Dedifferentiated amniotic fluid mesenchymal stem cell (primary cell): ENCODE measurements at regions not wholly inside any gene's neighbourhood (a gene's known extent, or its start where the extent isn't known, plus 50 kb on each side); places are given as distances from the start of the nearest gene placed in this dataset.
"Not testable (repeated sequence)": the region's sequence is repeated elsewhere in the genome, so short reads cannot be mapped to it uniquely, and the experiment has no call there.

ENCODE experiments used
- DNase-seq: peaks from one replicate; pipeline ENCODE4 v3.0.0-alpha.2; 2016; ENCODE audit errors: extremely low spot score

GRCh38 chrX:140337263-140337662, 167.6 kb downstream of the SOX3 start:
- no peak for DNase-seq

GRCh38 chrX:140318296-140318695, 186.6 kb downstream of the SOX3 start:
- DNase-seq, result no peak

- DNase-seq, result no peak
These were observed 187.4 kb downstream of the SOX3 start for GRCh38 chrX:140317462-140317861.

- DNase-seq, result no peak
These were observed 205.7 kb downstream of the SOX3 start for GRCh38 chrX:140298960-140299825.

- DNase-seq, result no peak
These were observed 207.6 kb downstream of the SOX3 start for GRCh38 chrX:140297273-140297672.

- no peak for DNase-seq
These were observed 211.9 kb downstream of the SOX3 start for GRCh38 chrX:140292961-140293360.

- no peak for DNase-seq
These were observed 212.7 kb downstream of the SOX3 start for GRCh38 chrX:140292188-140292587.

GRCh38 chrX:140274811-140275525, 229.9 kb downstream of the SOX3 start:
- DNase-seq, result no peak

- no peak for DNase-seq
These were observed 230.9 kb downstream of the SOX3 start for GRCh38 chrX:140273921-140274320.

- DNase-seq, result no peak
These were observed 254.5 kb downstream of the SOX3 start for GRCh38 chrX:140250391-140250790.

- DNase-seq, result no peak
These were observed 255.8 kb downstream of the SOX3 start for GRCh38 chrX:140249088-140249487.

- DNase-seq, result no peak
These were observed 263.9 kb upstream of the CXorf66 start for GRCh38 chrX:140229191-140229590.

- DNase-seq, result not testable (repeated sequence)
These were observed 260.7 kb upstream of the CXorf66 start for GRCh38 chrX:140226037-140226436.

- not testable (repeated sequence) for DNase-seq
These were observed 250.6 kb upstream of the CXorf66 start for GRCh38 chrX:140215894-140216293.

GRCh38 chrX:140214518-140214917, 249.2 kb upstream of the CXorf66 start:
- not testable (repeated sequence) for DNase-seq

GRCh38 chrX:140206657-140207056, 241.3 kb upstream of the CXorf66 start:
- no peak for DNase-seq

- no peak for DNase-seq
These were observed 225.3 kb upstream of the CXorf66 start for GRCh38 chrX:140190441-140191108.

GRCh38 chrX:140180585-140180984, 215.3 kb upstream of the CXorf66 start:
- DNase-seq, result no peak

- DNase-seq, result no peak
These were observed 212.5 kb upstream of the CXorf66 start for GRCh38 chrX:140177821-140178220.

- DNase-seq, result no peak
These were observed 207.1 kb upstream of the CXorf66 start for GRCh38 chrX:140172401-140172800.

GRCh38 chrX:140167551-140167950, 202.2 kb upstream of the CXorf66 start:
- DNase-seq, result no peak

GRCh38 chrX:140165849-140166248, 200.5 kb upstream of the CXorf66 start:
- DNase-seq, result no peak

- DNase-seq, result no peak
These were observed 199.1 kb upstream of the CXorf66 start for GRCh38 chrX:140164391-140164790.
